Omental fat pad (tissue), 3 donors: ENCODE measurements at regions not wholly inside any gene's neighbourhood (a gene's known extent, or its start where the extent isn't known, plus 50 kb on each side); places are given as distances from the start of the nearest gene placed in this dataset.

Experiments
- ATAC-seq: fragments of 150-250 bp; one replicate; pipeline ENCODE4 v1.9.1; 2016; ENCODE audit warnings: mild to moderate bottlenecking, moderate library complexity; ENCODE audit not compliant: low FRiP score
- DNase-seq: peaks from one replicate; pipeline ENCODE4 v3.0.0-alpha.2; 2019; ENCODE audit warnings: low spot score
- TF ChIP-seq, protein P1 (sequence below), 3 donors: fragments of 450-650 bp; IDR thresholded peaks; one replicate each; pipeline ENCODE4 v1.5.1; 2016 to 2017; ENCODE audit warnings: antibody characterized with exemption in 3 of 3, mild to moderate bottlenecking in 3 of 3, moderate library complexity in 2 of 3

DNA sequence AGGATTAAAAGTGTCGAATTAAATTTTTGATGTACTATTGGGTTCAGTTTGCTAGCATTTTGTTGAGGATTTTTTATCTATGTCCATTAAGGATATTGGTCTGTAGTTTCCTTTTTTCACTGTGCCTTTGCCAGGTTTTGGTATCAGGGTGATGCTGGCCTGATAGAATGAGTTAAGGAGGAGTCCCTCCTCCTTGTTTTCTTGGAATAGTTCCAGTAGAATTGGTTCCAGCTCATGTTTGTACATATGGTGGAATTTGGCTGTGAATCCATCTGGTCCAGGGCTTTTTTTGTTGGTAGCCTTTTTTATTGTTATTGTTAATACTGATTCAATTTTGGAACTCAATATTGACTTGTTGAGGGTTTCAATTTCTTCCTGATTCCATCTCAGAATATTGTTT, 141.8 kb downstream of the SIM1 start:
- no peak for ATAC-seq
- TF ChIP-seq, protein P1, sequence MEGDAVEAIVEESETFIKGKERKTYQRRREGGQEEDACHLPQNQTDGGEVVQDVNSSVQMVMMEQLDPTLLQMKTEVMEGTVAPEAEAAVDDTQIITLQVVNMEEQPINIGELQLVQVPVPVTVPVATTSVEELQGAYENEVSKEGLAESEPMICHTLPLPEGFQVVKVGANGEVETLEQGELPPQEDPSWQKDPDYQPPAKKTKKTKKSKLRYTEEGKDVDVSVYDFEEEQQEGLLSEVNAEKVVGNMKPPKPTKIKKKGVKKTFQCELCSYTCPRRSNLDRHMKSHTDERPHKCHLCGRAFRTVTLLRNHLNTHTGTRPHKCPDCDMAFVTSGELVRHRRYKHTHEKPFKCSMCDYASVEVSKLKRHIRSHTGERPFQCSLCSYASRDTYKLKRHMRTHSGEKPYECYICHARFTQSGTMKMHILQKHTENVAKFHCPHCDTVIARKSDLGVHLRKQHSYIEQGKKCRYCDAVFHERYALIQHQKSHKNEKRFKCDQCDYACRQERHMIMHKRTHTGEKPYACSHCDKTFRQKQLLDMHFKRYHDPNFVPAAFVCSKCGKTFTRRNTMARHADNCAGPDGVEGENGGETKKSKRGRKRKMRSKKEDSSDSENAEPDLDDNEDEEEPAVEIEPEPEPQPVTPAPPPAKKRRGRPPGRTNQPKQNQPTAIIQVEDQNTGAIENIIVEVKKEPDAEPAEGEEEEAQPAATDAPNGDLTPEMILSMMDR (IDR thresholded peaks at IDR 0.05), result no peak
- DNase-seq, result no peak

DNA sequence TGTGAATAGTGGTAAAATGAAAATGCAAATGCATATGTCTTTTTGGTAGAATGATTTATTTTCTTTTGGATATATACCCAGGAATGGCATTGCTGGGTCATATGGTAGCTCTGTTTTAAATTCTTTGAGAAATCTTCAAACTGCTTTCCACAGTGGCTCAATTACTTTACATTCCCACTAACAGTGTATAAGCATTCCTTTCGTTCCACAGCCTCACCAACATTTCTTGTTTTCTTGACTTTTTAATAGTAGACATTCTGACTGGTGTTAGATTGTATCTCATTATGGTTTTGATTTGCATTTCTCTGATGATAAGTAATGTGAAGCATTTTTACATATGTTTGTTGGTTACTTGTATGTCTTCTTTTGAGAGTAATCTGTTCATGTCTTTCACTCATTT, 144.0 kb downstream of the SIM1 start:
- ATAC-seq, result no peak
- no peak for DNase-seq
- TF ChIP-seq, protein P1 (IDR thresholded peaks at IDR 0.05), result no peak

DNA sequence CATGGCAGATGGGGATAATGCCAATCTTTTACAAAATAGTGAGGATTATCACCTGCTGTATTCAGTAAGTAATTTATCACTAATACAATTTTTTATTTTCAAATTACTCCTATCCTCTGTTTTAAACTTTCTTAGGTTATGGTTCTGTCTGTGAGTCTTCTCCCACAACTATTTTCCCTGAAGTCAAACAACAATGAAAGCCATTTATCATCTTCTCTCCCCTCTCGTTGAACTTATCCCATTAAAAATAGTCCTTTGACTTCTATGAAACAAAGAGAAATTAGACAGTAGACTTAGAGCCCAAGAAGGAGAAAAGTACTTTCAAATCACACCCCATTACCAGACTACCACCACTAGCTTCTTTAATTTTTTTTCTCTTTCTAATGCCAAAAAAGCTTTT, 147.7 kb downstream of the SIM1 start:
- TF ChIP-seq, protein P1 (IDR thresholded peaks at IDR 0.05), result no peak
- DNase-seq (no peak), ATAC-seq (no peak)

DNA sequence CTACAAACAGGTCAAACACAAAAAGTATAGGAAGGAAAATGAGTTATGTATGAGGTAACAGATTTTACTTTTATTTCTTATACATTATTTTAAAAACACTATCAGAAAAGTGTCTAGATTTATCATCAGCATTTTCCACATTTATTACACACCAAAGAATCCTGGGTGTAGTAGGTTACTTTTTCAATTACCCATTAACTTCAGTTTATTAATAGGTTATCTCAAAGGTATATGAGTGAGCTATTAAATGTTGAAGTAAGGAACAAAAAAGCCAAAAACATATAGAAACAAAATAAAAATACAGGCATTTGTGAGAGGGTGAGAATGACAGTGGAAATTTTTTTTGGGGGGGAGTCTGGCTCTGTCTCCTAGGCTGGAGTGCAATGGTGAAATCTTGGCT, 150.5 kb downstream of the SIM1 start:
- ATAC-seq (no peak), DNase-seq (no peak)
- TF ChIP-seq, protein P1 (IDR thresholded peaks at IDR 0.05), result no peak

DNA sequence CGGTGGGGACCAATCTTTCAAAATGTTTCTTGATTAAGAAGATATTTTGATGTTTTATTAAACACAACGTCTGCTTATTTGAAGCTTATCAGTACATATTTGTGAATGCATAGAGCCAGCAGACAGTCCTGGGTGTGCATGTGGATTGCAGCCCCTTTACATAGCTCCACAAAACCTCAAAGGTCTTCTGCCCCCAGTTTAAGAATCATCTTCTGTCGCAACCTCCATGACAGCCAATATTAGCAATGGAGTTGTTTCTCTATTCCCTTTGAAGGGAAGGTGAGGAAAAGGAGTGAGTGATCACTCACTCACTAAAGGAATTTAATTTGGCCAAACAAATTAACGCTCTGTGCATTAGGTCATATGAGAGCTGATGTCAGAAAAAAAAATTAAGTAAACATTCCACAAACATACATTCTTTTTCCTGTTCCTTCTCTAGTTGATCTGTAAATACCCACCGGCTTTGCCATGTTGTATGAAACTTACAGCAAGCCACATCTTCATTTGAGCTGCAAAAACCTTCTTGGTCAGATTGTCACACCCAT, 152.9 kb downstream of the SIM1 start:
- TF ChIP-seq, protein P1 (IDR thresholded peaks at IDR 0.05), result no peak
- DNase-seq (no peak), ATAC-seq (no peak)

DNA sequence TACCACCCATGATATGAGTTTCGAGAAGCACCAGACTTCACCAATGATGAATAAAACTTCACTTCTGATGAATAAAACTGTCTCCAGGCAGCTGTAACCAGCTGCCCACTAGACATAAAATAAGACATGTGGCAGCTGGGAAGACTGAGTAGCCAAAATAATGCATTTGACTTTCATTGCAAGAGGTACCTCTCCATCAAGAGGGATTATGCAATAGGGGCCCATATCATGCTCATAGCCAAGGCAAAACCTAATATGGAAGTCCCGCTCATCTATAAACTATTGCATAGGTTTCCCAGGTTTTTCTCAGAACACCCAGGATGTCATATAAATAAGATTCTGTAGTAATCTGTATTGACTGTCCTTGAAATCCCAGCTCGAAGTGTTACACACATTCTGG, 155.5 kb downstream of the SIM1 start:
- ATAC-seq (no peak), DNase-seq (no peak)
- TF ChIP-seq, protein P1 (IDR thresholded peaks at IDR 0.05), result no peak

DNA sequence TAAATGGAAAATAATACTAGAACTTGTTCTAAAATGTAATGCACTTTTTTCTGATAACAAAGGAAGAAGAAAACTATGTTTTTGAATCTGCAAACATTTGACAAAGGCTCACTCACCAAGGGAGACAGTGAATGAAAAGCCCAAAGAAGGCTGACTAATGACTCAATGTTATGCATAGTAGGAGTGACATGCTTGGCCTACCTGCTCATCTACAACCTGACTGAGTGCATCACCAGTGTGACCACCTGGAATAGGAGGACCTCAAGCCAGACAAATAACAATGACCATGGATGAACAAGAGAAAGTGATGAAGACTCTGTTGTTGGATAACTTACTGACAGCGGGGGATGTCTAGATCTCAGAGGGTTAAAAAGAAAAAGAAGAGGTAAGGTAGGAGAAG, 157.2 kb downstream of the SIM1 start:
- ATAC-seq (no peak), DNase-seq (no peak)

More for the DNA sequence above, 157.2 kb downstream of the SIM1 start:
- TF ChIP-seq, protein P1 (IDR thresholded peaks at IDR 0.05), result no peak
